AG04449 (cell line): ENCODE measurements at regions not wholly inside any gene's neighbourhood (a gene's known extent, or its start where the extent isn't known, plus 50 kb on each side); places are given as distances from the start of the nearest gene placed in this dataset.
A peak's percentile ranks its signal among the peaks of the same experiment; 100 is the strongest.

ENCODE experiments used
- CTCF ChIA-PET: fragments of 350-600 bp; formaldehyde crosslinking; extraction: SDS; loops from one replicate; lab custom pipeline; 2021; ENCODE audit warnings: antibody characterized with exemption; lab: Yijun Ruan, JAX
- POLR2A ChIA-PET: fragments of 400-600, 350-600 bp; formaldehyde crosslinking; extraction: SDS; loops from one replicate; lab custom pipeline; 2020; ENCODE audit warnings: antibody characterized with exemption, inconsistent platforms; lab: Yijun Ruan, JAX
- DNase-seq: peaks from one replicate; pipeline ENCODE4 v3.0.0-alpha.2; 2010; ENCODE audit warnings: low read depth, low spot score
- H3K4me3 ChIP-seq: 2 replicates; pipeline ENCODE4 v1.5.1; 2011; ENCODE audit warnings: low read depth, mild to moderate bottlenecking, control low read depth, low read length
- CTCF ChIP-seq: IDR thresholded peaks from one replicate; pipeline ENCODE4 v1.5.1; 2011; ENCODE audit warnings: mild to moderate bottlenecking, moderate library complexity, low read length, control low read depth, inconsistent platforms; ENCODE audit not compliant: insufficient read depth; ENCODE audit errors: missing control alignments

GRCh38 chr18:61964616-61965015 is 71.8 kb upstream of the RNF152 start:
- no peak for TF ChIP-seq CTCF
- ChIA-PET POLR2A (no interaction called here), CTCF (interaction anchor here (0.8 to 1.0 kb wide), 2 partner anchors 9 to 383 kb away, joined by 3 to 4 read pairs; no protein-coding TSS in a partner anchor)
- no peak for DNase-seq
- no peak overlapping the region for H3K4me3 ChIP-seq

- DNase-seq = no peak
- ChIA-PET CTCF (interaction anchor here (1.0 to 1.2 kb wide), 2 partner anchors 9 to 382 kb away, joined by 3 to 4 read pairs; no protein-coding TSS in a partner anchor), POLR2A (no interaction called here)
- no peak overlapping the region for H3K4me3 ChIP-seq
- no peak for TF ChIP-seq CTCF
These were observed 70.9 kb upstream of the RNF152 start for GRCh38 chr18:61963705-61964104.

DNA sequence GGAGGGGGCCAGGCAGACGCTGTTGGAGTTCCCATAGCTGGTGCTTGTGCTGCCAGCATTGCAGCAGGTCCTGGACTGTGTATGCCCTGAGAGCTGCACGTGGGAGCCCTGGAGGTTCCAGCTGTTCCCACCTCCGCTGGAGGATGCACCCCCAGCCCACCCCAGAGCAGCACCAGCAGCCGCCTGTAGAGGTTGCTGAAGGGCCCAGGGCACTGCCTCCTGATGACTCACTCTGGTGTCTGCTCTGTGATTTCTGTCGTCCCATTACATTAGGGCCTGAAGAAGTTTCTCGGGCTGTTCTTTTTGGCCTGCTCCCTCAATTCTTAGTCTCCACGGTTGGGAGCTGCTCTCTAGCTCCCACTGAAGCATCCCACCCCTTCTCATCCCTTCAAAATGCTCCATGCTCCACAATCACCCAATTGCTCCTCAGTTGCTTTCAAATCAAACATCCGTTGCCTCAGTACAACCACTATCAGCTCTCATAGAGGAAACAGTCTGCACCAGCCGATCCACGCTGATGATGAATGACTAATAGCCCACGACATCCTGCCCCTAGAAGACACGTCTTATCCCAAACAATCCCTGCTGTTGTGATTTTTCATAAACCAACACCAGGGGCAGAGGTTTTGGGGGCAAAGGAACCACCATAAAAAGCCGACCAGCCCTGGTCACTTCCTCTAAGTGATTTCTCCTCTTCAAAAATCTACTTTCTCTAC is 65.2 kb upstream of the RNF152 start:
- CTCF ChIA-PET = interaction anchor here (1.0 to 1.8 kb wide), 4 partner anchors 9 to 376 kb away, joined by 3 to 5 read pairs (median 4); no protein-coding TSS in a partner anchor
- POLR2A ChIA-PET = interaction anchor here (1.6 kb wide), 1 partner anchor 10 kb away, joined by 4 read pairs; no protein-coding TSS in a partner anchor
- no peak overlapping the region for H3K4me3 ChIP-seq
- DNase-seq = no peak
- TF ChIP-seq CTCF = peak; percentile 1

- ChIA-PET POLR2A (no interaction called here), CTCF (interaction anchor here (1.0 kb wide), 1 partner anchor 9 kb away, joined by 3 read pairs; no protein-coding TSS in a partner anchor)
- no peak for TF ChIP-seq CTCF
- no peak for DNase-seq
- H3K4me3 ChIP-seq = no peak overlapping the region
These were observed 62.8 kb upstream of the RNF152 start for GRCh38 chr18:61955644-61956043.

GRCh38 chr18:61954096-61954746 is 61.4 kb upstream of the RNF152 start:
- CTCF ChIA-PET = no interaction called here
- H3K4me3 ChIP-seq = no peak overlapping the region
- POLR2A ChIA-PET = no interaction called here
- no peak for DNase-seq
- no peak for TF ChIP-seq CTCF

DNA sequence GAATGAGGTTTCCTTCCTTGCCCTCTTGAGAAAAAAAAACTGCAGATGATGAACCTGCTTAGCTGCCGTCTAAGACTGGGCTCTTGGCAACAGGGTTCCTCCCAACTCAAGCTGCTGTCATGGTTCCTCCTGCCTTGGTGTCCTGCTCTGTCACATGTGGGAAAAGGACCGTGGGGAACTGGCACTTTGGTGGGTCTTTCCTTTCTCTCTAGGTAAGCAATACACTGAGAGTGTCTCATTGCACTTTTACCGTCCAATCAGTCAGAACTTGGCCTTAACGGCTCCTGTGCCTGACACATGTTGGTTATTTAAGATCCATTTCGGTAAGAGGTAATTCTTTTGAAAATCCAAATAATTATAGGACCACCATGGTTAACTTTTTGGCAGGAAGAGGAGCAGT is 60.8 kb upstream of the RNF152 start:
- no peak for TF ChIP-seq CTCF
- no peak for DNase-seq
- CTCF ChIA-PET = interaction anchor here (2.1 kb wide), 1 partner anchor 372 kb away, joined by 8 read pairs; no protein-coding TSS in a partner anchor
- no peak overlapping the region for H3K4me3 ChIP-seq
- POLR2A ChIA-PET = interaction anchor here (0.7 kb wide), 1 partner anchor 45 kb away, joined by 3 read pairs; no protein-coding TSS in a partner anchor
